ENCODE measurements at regions not wholly inside any gene's neighbourhood (a gene's known extent, or its start where the extent isn't known, plus 50 kb on each side); places are given as distances from the start of the nearest gene placed in this dataset.

- Mint-ChIP-seq H3K36me3 (ENCODE audit: low read depth) (no peaks in the 10 kb centered on the region), H3K27me3 (no peaks in the 10 kb centered on the region), H3K9me3 (peaks cover 7% of the 10 kb centered on the region), H3K4me3 (no peak overlapping the region), H3K4me1 (no peaks in the 10 kb centered on the region), H3K27ac (no peak overlapping the region)
- DNase-seq = no peak
- ChIA-PET POLR2A (no interaction called here), CTCF (no interaction called here)
Measured at GRCh38 chr3:115321400-115321805, 174.3 kb upstream of the ZBTB20 start.

GRCh38 chr3:115322901-115323300 is 175.8 kb upstream of the ZBTB20 start:
- no peak for DNase-seq
- no peaks in the 10 kb centered on the region for H3K36me3 Mint-ChIP-seq (ENCODE audit: low read depth)
- peaks cover 7% of the 10 kb centered on the region for H3K9me3 Mint-ChIP-seq
- H3K27me3 Mint-ChIP-seq = no peaks in the 10 kb centered on the region
- POLR2A ChIA-PET = no interaction called here
- CTCF ChIA-PET = no interaction called here
- H3K4me1 Mint-ChIP-seq = no peaks in the 10 kb centered on the region
- no peak overlapping the region for H3K27ac Mint-ChIP-seq
- no peak overlapping the region for H3K4me3 Mint-ChIP-seq

- Mint-ChIP-seq H3K4me1 (no peaks in the 10 kb centered on the region), H3K27me3 (no peaks in the 10 kb centered on the region), H3K27ac (no peak overlapping the region), H3K4me3 (no peak overlapping the region), H3K36me3 (ENCODE audit: low read depth) (no peaks in the 10 kb centered on the region), H3K9me3 (peaks cover 6% of the 10 kb centered on the region)
- POLR2A ChIA-PET = no interaction called here
- CTCF ChIA-PET = no interaction called here
- no peak for DNase-seq
Measured at GRCh38 chr3:115323380-115323779, 176.3 kb upstream of the ZBTB20 start.

GRCh38 chr3:115324056-115324455 is 177.0 kb upstream of the ZBTB20 start:
- DNase-seq = no peak
- Mint-ChIP-seq H3K4me1 (no peaks in the 10 kb centered on the region), H3K27me3 (no peaks in the 10 kb centered on the region), H3K9me3 (no peaks in the 10 kb centered on the region), H3K27ac (no peak overlapping the region), H3K4me3 (no peak overlapping the region), H3K36me3 (ENCODE audit: low read depth) (no peaks in the 10 kb centered on the region)
- POLR2A ChIA-PET = no interaction called here
- CTCF ChIA-PET = no interaction called here

- no peak overlapping the region for H3K27ac Mint-ChIP-seq
- no peaks in the 10 kb centered on the region for H3K4me1 Mint-ChIP-seq
- POLR2A ChIA-PET = no interaction called here
- CTCF ChIA-PET = no interaction called here
- no peaks in the 10 kb centered on the region for H3K27me3 Mint-ChIP-seq
- H3K9me3 Mint-ChIP-seq = no peaks in the 10 kb centered on the region
- H3K4me3 Mint-ChIP-seq = no peak overlapping the region
- H3K36me3 Mint-ChIP-seq (ENCODE audit: low read depth) = no peaks in the 10 kb centered on the region
- DNase-seq = peak; percentile 26
Measured at GRCh38 chr3:115325539-115325938, 178.5 kb upstream of the ZBTB20 start.

GRCh38 chr3:115330430-115330829 is 183.3 kb upstream of the ZBTB20 start:
- Mint-ChIP-seq H3K27me3 (peaks cover 2% of the 10 kb centered on the region), H3K4me1 (no peaks in the 10 kb centered on the region), H3K9me3 (no peaks in the 10 kb centered on the region), H3K36me3 (ENCODE audit: low read depth) (no peaks in the 10 kb centered on the region), H3K27ac (no peak overlapping the region), H3K4me3 (no peak overlapping the region)
- ChIA-PET CTCF (no interaction called here), POLR2A (no interaction called here)
- no peak for DNase-seq

- peaks cover 2% of the 10 kb centered on the region for H3K27me3 Mint-ChIP-seq
- no peaks in the 10 kb centered on the region for H3K9me3 Mint-ChIP-seq
- no peak overlapping the region for H3K27ac Mint-ChIP-seq
- ChIA-PET POLR2A (no interaction called here), CTCF (no interaction called here)
- no peaks in the 10 kb centered on the region for H3K4me1 Mint-ChIP-seq
- H3K4me3 Mint-ChIP-seq = no peak overlapping the region
- DNase-seq = no peak
- H3K36me3 Mint-ChIP-seq (ENCODE audit: low read depth) = no peaks in the 10 kb centered on the region
Measured at GRCh38 chr3:115332998-115333397, 185.9 kb upstream of the ZBTB20 start.

- Mint-ChIP-seq H3K9me3 (no peaks in the 10 kb centered on the region), H3K4me1 (no peaks in the 10 kb centered on the region), H3K36me3 (ENCODE audit: low read depth) (no peaks in the 10 kb centered on the region), H3K4me3 (no peak overlapping the region), H3K27me3 (peaks cover 2% of the 10 kb centered on the region), H3K27ac (no peak overlapping the region)
- POLR2A ChIA-PET = no interaction called here
- DNase-seq = no peak
- CTCF ChIA-PET = no interaction called here
Measured at GRCh38 chr3:115336836-115337235, 189.7 kb upstream of the ZBTB20 start.

- H3K4me1 Mint-ChIP-seq = no peaks in the 10 kb centered on the region
- H3K27ac Mint-ChIP-seq = no peak overlapping the region
- H3K36me3 Mint-ChIP-seq (ENCODE audit: low read depth) = no peaks in the 10 kb centered on the region
- peaks cover 3% of the 10 kb centered on the region for H3K27me3 Mint-ChIP-seq
- no peak overlapping the region for H3K4me3 Mint-ChIP-seq
- POLR2A ChIA-PET = no interaction called here
- CTCF ChIA-PET = no interaction called here
- DNase-seq = no peak
- no peaks in the 10 kb centered on the region for H3K9me3 Mint-ChIP-seq
Measured at GRCh38 chr3:115340586-115340985, 193.5 kb upstream of the ZBTB20 start.

- no peaks in the 10 kb centered on the region for H3K9me3 Mint-ChIP-seq
- ChIA-PET CTCF (no interaction called here), POLR2A (no interaction called here)
- no peak for DNase-seq
- H3K4me3 Mint-ChIP-seq = no peak overlapping the region
- peaks cover 3% of the 10 kb centered on the region for H3K27me3 Mint-ChIP-seq
- H3K36me3 Mint-ChIP-seq (ENCODE audit: low read depth) = no peaks in the 10 kb centered on the region
- H3K4me1 Mint-ChIP-seq = no peaks in the 10 kb centered on the region
- H3K27ac Mint-ChIP-seq = no peak overlapping the region
Measured at GRCh38 chr3:115341208-115341607, 194.1 kb upstream of the ZBTB20 start.

GRCh38 chr3:115347737-115348136 is 200.6 kb upstream of the ZBTB20 start:
- CTCF ChIA-PET = no interaction called here
- Mint-ChIP-seq H3K9me3 (no peaks in the 10 kb centered on the region), H3K27me3 (peaks cover 3% of the 10 kb centered on the region)

GRCh38 chr3:115348412-115348811 is 201.3 kb upstream of the ZBTB20 start:
- Mint-ChIP-seq H3K4me3 (no peak overlapping the region), H3K4me1 (no peaks in the 10 kb centered on the region)
- CTCF ChIA-PET = no interaction called here

More at GRCh38 chr3:115347737-115348136, 200.6 kb upstream of the ZBTB20 start:
- Mint-ChIP-seq H3K4me3 (no peak overlapping the region), H3K36me3 (ENCODE audit: low read depth) (no peaks in the 10 kb centered on the region), H3K27ac (no peak overlapping the region), H3K4me1 (no peaks in the 10 kb centered on the region)
- DNase-seq = no peak
- POLR2A ChIA-PET = no interaction called here

GRCh38 chr3:115348951-115349745 is 202.1 kb upstream of the ZBTB20 start:
- peaks cover 3% of the 10 kb centered on the region for H3K27me3 Mint-ChIP-seq
- H3K27ac Mint-ChIP-seq = no peak overlapping the region
- POLR2A ChIA-PET = interaction anchor here (0.6 kb wide), 1 partner anchor 12 kb away, joined by 3 read pairs; no protein-coding TSS in a partner anchor
- H3K4me1 Mint-ChIP-seq = no peaks in the 10 kb centered on the region
- no peak for DNase-seq
- no peaks in the 10 kb centered on the region for H3K36me3 Mint-ChIP-seq (ENCODE audit: low read depth)
- no peak overlapping the region for H3K4me3 Mint-ChIP-seq
- CTCF ChIA-PET = no interaction called here
- no peaks in the 10 kb centered on the region for H3K9me3 Mint-ChIP-seq

More at GRCh38 chr3:115348412-115348811, 201.3 kb upstream of the ZBTB20 start:
- Mint-ChIP-seq H3K36me3 (ENCODE audit: low read depth) (no peaks in the 10 kb centered on the region), H3K9me3 (no peaks in the 10 kb centered on the region), H3K27ac (no peak overlapping the region), H3K27me3 (peaks cover 3% of the 10 kb centered on the region)
- POLR2A ChIA-PET = no interaction called here
- DNase-seq = no peak

GRCh38 chr3:115350606-115351005 is 203.5 kb upstream of the ZBTB20 start:
- Mint-ChIP-seq H3K9me3 (no peaks in the 10 kb centered on the region), H3K4me3 (no peak overlapping the region), H3K4me1 (no peaks in the 10 kb centered on the region), H3K27ac (no peak overlapping the region), H3K27me3 (no peaks in the 10 kb centered on the region), H3K36me3 (ENCODE audit: low read depth) (no peaks in the 10 kb centered on the region)
- POLR2A ChIA-PET = no interaction called here
- DNase-seq = no peak
- CTCF ChIA-PET = no interaction called here

Data from activated CD4-positive, alpha-beta T cell treated with anti-CD3 and anti-CD28 coated beads, Interleukin-2, amount 10 ng/mL, durations not matched to agents 7 days and 5 days (primary cell).